ENCODE measurements at regions not wholly inside any gene's neighbourhood (a gene's known extent, or its start where the extent isn't known, plus 50 kb on each side); places are given as distances from the start of the nearest gene placed in this dataset.

GRCh38 chr4:54988655-54989054, 136.7 kb downstream of the KDR start:
- DNase-seq (ENCODE audit: low read depth), result no peak

GRCh38 chr4:54986095-54986846, 139.1 kb downstream of the KDR start:
- no peak for DNase-seq (ENCODE audit: low read depth)

GRCh38 chr4:54976682-54977081, 148.7 kb downstream of the KDR start:
- no peak for DNase-seq (ENCODE audit: low read depth)

GRCh38 chr4:54976031-54976430, 149.4 kb downstream of the KDR start:
- no peak for DNase-seq (ENCODE audit: low read depth)

GRCh38 chr4:54973784-54974183, 151.6 kb downstream of the KDR start:
- DNase-seq (ENCODE audit: low read depth), result no peak

GRCh38 chr4:54971474-54971950, 153.9 kb downstream of the KDR start:
- DNase-seq (ENCODE audit: low read depth), result peak; percentile 47

GRCh38 chr4:54967289-54967688, 158.1 kb downstream of the KDR start:
- no peak for DNase-seq (ENCODE audit: low read depth)

GRCh38 chr4:54961357-54961975, 163.9 kb downstream of the KDR start:
- DNase-seq (ENCODE audit: low read depth), result peak; percentile 36

- DNase-seq (ENCODE audit: low read depth), result peak; percentile 55
Observed at GRCh38 chr4:54959651-54960116, 165.7 kb downstream of the KDR start.

- no peak for DNase-seq (ENCODE audit: low read depth)
Observed at GRCh38 chr4:54959131-54959530, 166.3 kb downstream of the KDR start.

- DNase-seq (ENCODE audit: low read depth), result peak; percentile 68
Observed at GRCh38 chr4:54958236-54958635, 167.2 kb downstream of the KDR start.

- DNase-seq (ENCODE audit: low read depth), result peak; percentile 56
Observed at GRCh38 chr4:54954656-54955388, 170.6 kb downstream of the KDR start.

- no peak for DNase-seq (ENCODE audit: low read depth)
Observed at GRCh38 chr4:54946741-54947140, 178.7 kb downstream of the KDR start.

GRCh38 chr4:54945838-54946237, 179.6 kb downstream of the KDR start:
- no peak for DNase-seq (ENCODE audit: low read depth)

GRCh38 chr4:54942721-54943120, 182.7 kb downstream of the KDR start:
- DNase-seq (ENCODE audit: low read depth), result no peak

GRCh38 chr4:54941994-54942552, 183.3 kb downstream of the KDR start:
- DNase-seq (ENCODE audit: low read depth), result no peak

- no peak for DNase-seq (ENCODE audit: low read depth)
Observed at GRCh38 chr4:54940996-54941865, 184.2 kb downstream of the KDR start.

- DNase-seq (ENCODE audit: low read depth), result no peak
Observed at GRCh38 chr4:54937501-54937900, 187.9 kb downstream of the KDR start.

- DNase-seq (ENCODE audit: low read depth), result no peak
Observed at GRCh38 chr4:54933579-54933978, 191.8 kb downstream of the KDR start.

GRCh38 chr4:54930226-54930625, 195.2 kb downstream of the KDR start:
- DNase-seq (ENCODE audit: low read depth), result peak; percentile 79

GRCh38 chr4:54929459-54929858, 195.9 kb downstream of the KDR start:
- no peak for DNase-seq (ENCODE audit: low read depth)
